ENCODE measurements at regions not wholly inside any gene's neighbourhood (a gene's known extent, or its start where the extent isn't known, plus 50 kb on each side); places are given as distances from the start of the nearest gene placed in this dataset.

DNA sequence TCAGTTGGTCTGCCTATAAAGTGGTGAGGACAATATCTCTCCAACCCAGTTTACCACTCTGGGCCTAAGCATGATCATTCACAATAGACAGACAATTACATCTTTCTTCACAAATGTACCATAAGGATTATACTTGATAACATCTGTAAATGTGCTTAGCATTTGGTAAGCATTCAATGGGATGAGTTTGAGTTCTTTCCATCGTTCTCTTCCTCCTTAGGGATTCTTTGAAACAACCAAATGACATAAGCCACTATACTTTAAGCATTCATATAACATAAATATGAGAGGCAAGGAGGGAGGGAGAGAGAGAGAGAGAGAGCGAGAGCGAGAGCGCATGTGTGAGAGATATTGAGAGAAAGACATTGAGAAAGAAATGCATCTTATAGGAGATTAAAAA is 303.3 kb upstream of the CBLB start:
- Mint-ChIP-seq H3K4me1 (peaks cover 37% of the 10 kb centered on the region), H3K9me3 (no peaks in the 10 kb centered on the region)
- TF ChIP-seq, protein P1, sequence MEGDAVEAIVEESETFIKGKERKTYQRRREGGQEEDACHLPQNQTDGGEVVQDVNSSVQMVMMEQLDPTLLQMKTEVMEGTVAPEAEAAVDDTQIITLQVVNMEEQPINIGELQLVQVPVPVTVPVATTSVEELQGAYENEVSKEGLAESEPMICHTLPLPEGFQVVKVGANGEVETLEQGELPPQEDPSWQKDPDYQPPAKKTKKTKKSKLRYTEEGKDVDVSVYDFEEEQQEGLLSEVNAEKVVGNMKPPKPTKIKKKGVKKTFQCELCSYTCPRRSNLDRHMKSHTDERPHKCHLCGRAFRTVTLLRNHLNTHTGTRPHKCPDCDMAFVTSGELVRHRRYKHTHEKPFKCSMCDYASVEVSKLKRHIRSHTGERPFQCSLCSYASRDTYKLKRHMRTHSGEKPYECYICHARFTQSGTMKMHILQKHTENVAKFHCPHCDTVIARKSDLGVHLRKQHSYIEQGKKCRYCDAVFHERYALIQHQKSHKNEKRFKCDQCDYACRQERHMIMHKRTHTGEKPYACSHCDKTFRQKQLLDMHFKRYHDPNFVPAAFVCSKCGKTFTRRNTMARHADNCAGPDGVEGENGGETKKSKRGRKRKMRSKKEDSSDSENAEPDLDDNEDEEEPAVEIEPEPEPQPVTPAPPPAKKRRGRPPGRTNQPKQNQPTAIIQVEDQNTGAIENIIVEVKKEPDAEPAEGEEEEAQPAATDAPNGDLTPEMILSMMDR (IDR thresholded peaks at IDR 0.05; ENCODE audit: unreplicated experiment in 3 of 3) = no peak

DNA sequence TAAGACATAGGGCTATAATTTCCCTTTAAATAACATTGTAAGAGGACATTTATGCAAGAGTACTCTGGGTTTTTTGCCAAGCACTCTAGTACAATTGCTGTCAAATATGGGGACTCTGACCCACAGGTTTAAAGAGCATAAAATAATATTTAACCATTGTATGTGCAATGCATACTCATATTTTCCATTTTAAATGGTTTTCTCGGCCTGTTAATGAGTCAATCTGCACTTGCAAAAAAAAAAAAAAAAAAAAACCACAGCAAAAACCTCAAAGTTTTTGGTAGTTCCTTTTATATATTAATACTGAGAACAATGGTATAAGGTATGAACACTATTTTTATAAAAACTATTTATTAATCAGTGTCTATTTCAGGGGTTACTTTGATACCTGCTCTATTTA is 304.0 kb upstream of the CBLB start:
- H3K4me3 Mint-ChIP-seq = no peak overlapping the region
- H3K9me3 Mint-ChIP-seq = no peaks in the 10 kb centered on the region
- TF ChIP-seq, protein P1 (IDR thresholded peaks at IDR 0.05; ENCODE audit: unreplicated experiment in 3 of 3) = no peak
- H3K4me1 Mint-ChIP-seq = peaks cover 37% of the 10 kb centered on the region
- H3K36me3 Mint-ChIP-seq (ENCODE audit: low read depth) = no peaks in the 10 kb centered on the region
- no peaks in the 10 kb centered on the region for H3K27me3 Mint-ChIP-seq (ENCODE audit: low read depth)
- no peak overlapping the region for H3K27ac Mint-ChIP-seq

More for the DNA sequence above, 303.3 kb upstream of the CBLB start:
- H3K27me3 Mint-ChIP-seq (ENCODE audit: low read depth) = no peaks in the 10 kb centered on the region
- H3K36me3 Mint-ChIP-seq (ENCODE audit: low read depth) = no peaks in the 10 kb centered on the region
- no peak overlapping the region for H3K4me3 Mint-ChIP-seq
- peak overlapping the region in 2 of 3 experiments; percentile 82 to 93 for H3K27ac Mint-ChIP-seq

DNA sequence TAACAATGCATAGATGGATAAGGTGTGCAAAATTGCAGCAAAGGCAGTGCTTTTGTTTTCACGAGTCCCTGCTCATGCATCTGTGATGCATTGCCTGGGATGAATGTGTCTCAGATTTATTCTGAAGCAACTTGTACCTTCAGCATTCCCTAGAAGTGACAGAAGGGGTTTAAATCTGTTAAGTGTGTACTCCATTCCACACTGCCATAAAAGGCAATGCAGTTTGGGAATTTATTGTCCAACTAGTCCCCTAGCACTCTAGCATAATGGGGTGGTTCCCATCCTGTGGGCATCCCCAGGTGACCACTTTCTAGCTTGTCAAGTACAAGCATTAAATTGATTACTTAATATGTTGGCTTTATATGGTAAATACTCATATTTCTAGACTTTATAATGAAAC is 306.5 kb upstream of the CBLB start:
- Mint-ChIP-seq H3K27ac (no peak overlapping the region), H3K4me1 (peaks cover 29% of the 10 kb centered on the region), H3K4me3 (no peak overlapping the region), H3K27me3 (ENCODE audit: low read depth) (no peaks in the 10 kb centered on the region), H3K9me3 (no peaks in the 10 kb centered on the region), H3K36me3 (ENCODE audit: low read depth) (no peaks in the 10 kb centered on the region)
- TF ChIP-seq, protein P1 (IDR thresholded peaks at IDR 0.05; ENCODE audit: unreplicated experiment in 3 of 3) = no peak

DNA sequence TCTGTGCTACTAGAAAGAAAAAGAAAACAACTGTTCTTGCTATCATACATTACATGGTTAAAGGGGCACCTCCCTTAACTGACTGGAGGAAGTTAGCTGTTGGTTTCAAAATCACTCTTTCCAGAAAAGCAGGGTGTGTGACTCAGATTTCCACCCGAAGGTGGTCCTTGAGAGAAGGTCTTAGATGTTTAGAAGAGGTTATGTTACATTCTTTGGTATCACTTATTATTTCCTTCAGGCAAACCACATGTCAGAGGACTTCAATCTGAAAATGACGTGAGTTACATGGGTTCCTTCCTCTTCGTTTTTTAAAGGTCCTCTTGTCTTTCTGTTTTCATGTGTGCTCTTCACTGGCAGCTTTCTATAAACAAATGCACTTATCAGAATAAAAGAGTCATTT is 307.9 kb upstream of the CBLB start:
- Mint-ChIP-seq H3K4me1 (peaks cover 15% of the 10 kb centered on the region), H3K36me3 (ENCODE audit: low read depth) (no peaks in the 10 kb centered on the region), H3K9me3 (no peaks in the 10 kb centered on the region), H3K27me3 (ENCODE audit: low read depth) (no peaks in the 10 kb centered on the region), H3K4me3 (no peak overlapping the region), H3K27ac (peak overlapping the region in 2 of 3 experiments; percentile 13 to 25)
- TF ChIP-seq, protein P1 (IDR thresholded peaks at IDR 0.05; ENCODE audit: unreplicated experiment in 3 of 3) = no peak

DNA sequence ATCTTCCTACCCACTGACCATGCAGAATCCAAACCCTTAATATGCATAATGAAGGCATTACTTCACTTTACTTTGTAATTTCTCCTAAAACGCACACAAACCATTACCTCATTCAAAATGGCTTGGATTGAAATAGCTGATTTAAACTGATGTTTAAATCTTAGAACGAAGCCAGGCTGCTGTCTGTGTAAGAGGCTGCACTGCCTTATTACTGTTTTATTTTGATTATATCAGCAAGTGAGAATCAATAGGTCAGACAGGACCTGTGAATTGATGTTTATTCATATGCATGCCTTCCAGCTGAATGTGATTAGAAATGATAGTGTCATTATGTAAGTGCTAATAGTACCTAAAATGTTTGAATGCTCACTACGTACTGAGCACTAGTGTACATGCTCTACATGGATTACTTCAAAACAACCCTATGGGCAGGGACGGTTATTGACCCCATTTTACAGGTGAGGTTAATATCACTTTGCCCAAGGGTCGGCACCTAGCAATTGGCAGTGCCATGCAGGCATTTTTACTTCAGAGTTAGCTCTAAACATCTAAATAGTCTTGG is 314.2 kb upstream of the CBLB start:
- Mint-ChIP-seq H3K9me3 (no peaks in the 10 kb centered on the region), H3K27me3 (ENCODE audit: low read depth) (no peaks in the 10 kb centered on the region), H3K27ac (peak overlapping the region in 1 of 3 experiments; percentile 76), H3K4me3 (no peak overlapping the region), H3K4me1 (peaks cover 22% of the 10 kb centered on the region), H3K36me3 (ENCODE audit: low read depth) (no peaks in the 10 kb centered on the region)
- TF ChIP-seq, protein P1 (IDR thresholded peaks at IDR 0.05; ENCODE audit: unreplicated experiment in 3 of 3) = no peak

DNA sequence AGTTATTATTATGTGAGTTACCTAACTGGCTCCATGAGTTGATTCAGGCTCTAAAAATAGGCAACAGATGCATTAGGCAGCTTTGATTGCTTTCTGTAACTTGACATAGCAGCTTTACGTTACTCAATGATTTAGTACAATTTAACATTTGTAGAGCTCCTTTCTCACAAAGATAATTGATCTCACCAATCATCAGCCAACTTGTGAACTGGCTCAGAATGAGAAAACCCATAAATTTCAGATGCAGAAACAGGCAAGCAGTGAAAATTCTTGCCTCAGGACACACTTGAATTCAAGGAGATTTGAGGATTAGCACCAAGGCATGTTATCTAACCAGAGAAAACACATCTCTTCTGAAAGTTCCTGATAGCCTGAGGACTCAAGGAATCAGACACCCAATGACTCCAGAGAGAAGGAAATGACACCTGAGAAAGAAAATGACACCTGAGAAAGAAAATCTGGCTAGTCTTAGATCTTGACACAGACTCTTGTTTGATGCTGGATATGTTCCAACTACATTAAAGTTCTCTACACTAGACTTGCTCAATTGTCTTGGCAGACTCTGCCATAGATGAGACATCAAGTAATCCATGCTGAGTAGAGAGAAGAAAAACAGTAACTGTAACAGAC is 315.1 kb upstream of the CBLB start:
- H3K4me1 Mint-ChIP-seq = peaks cover 22% of the 10 kb centered on the region

More for the DNA sequence above, 315.1 kb upstream of the CBLB start:
- TF ChIP-seq, protein P1 (IDR thresholded peaks at IDR 0.05; ENCODE audit: unreplicated experiment in 3 of 3) = no peak
- Mint-ChIP-seq H3K36me3 (ENCODE audit: low read depth) (no peaks in the 10 kb centered on the region), H3K9me3 (no peaks in the 10 kb centered on the region), H3K27me3 (ENCODE audit: low read depth) (no peaks in the 10 kb centered on the region), H3K27ac (peak overlapping the region; percentile 1 to 76 (median 33)), H3K4me3 (no peak overlapping the region)
